Keratinocyte (primary cell): ENCODE measurements at regions not wholly inside any gene's neighbourhood (a gene's known extent, or its start where the extent isn't known, plus 50 kb on each side); places are given as distances from the start of the nearest gene placed in this dataset.
"Not testable (repeated sequence)": the region's sequence is repeated elsewhere in the genome, so short reads cannot be mapped to it uniquely, and the experiment has no call there.

Experiments
- DNase-seq: peaks from one replicate; pipeline ENCODE4 v3.0.0-alpha.2; 2011; ENCODE audit warnings: low read depth, missing footprints, low spot score
- FAIRE-seq: peaks from 2 replicates; lab custom pipeline; 2011; peaks lifted over from hg19 to GRCh38; lab: Jason Lieb, UNC
- H2AFZ ChIP-seq: 2 replicates; pipeline ENCODE4 v1.6.0; 2012; ENCODE audit warnings: low read length, control low read depth, inconsistent platforms; ENCODE audit not compliant: control insufficient read depth
- H3K27ac ChIP-seq: 2 replicates; pipeline ENCODE4 v1.5.1; 2011; ENCODE audit warnings: low read length; ENCODE audit not compliant: control insufficient read depth, insufficient read depth
- H3K27me3 ChIP-seq: 3 replicates; pipeline ENCODE4 v1.6.0; 2011; ENCODE audit warnings: low read length; ENCODE audit not compliant: control insufficient read depth, insufficient read depth; ENCODE audit errors: extremely low read depth
- H3K36me3 ChIP-seq, 2 experiments: 2 replicates in 1 of 2; 3 replicates in 1 of 2; pipeline ENCODE4 v1.5.1; 2011; ENCODE audit warnings: low read length in 2 of 2, mild to moderate bottlenecking in 1 of 2; ENCODE audit not compliant: control insufficient read depth in 2 of 2, insufficient read depth in 2 of 2; ENCODE audit errors: extremely low read depth in 1 of 2
- H3K4me1 ChIP-seq: 3 replicates; pipeline ENCODE4 v1.5.1; 2011; ENCODE audit warnings: low read length; ENCODE audit not compliant: control insufficient read depth, insufficient read depth; ENCODE audit errors: extremely low read depth
- H3K4me2 ChIP-seq: 3 replicates; pipeline ENCODE4 v1.6.0; 2011; ENCODE audit warnings: low read depth, low read length; ENCODE audit not compliant: control insufficient read depth, insufficient read depth; ENCODE audit errors: extremely low read depth
- H3K4me3 ChIP-seq, 3 experiments: fragments of 200-600 bp in 1 of 3; sonication (generic) in 1 of 3; 2 replicates in 2 of 3; 3 replicates in 1 of 3; pipeline ENCODE4 v1.5.1; 2011 to 2016; ENCODE audit warnings: low read length in 3 of 3, mild to moderate bottlenecking in 3 of 3, control low read depth in 2 of 3, inconsistent platforms in 1 of 3, low read depth in 1 of 3, mixed read lengths in 1 of 3, mixed run types in 1 of 3, moderate library complexity in 1 of 3; ENCODE audit not compliant: control insufficient read depth in 2 of 3, insufficient read depth in 2 of 3; ENCODE audit errors: extremely low read depth in 1 of 3
- H3K79me2 ChIP-seq: 2 replicates; pipeline ENCODE4 v1.6.0; 2012; ENCODE audit warnings: low read length; ENCODE audit not compliant: control insufficient read depth, insufficient read depth
- H3K9ac ChIP-seq: 3 replicates; pipeline ENCODE4 v1.6.0; 2011; ENCODE audit warnings: low read length; ENCODE audit not compliant: control insufficient read depth, insufficient read depth; ENCODE audit errors: extremely low read depth
- H3K9me1 ChIP-seq: 3 replicates; pipeline ENCODE4 v1.6.0; 2011; ENCODE audit warnings: low read length; ENCODE audit not compliant: control insufficient read depth, insufficient read depth; ENCODE audit errors: extremely low read depth
- H3K9me3 ChIP-seq: 2 replicates; pipeline ENCODE4 v1.5.1; 2012; ENCODE audit warnings: low read depth, low read length; ENCODE audit not compliant: control insufficient read depth
- H4K20me1 ChIP-seq: 3 replicates; pipeline ENCODE4 v1.6.0; 2011; ENCODE audit warnings: low read length; ENCODE audit not compliant: control insufficient read depth, insufficient read depth; ENCODE audit errors: extremely low read depth
- EZH2 ChIP-seq: IDR thresholded peaks from one replicate; pipeline ENCODE4 v1.6.1; 2012; ENCODE audit warnings: inconsistent platforms, mild to moderate bottlenecking, low read length, moderate library complexity
- dilution Hi-C: fragments of 300-500 bp; cut with MboI; formaldehyde crosslinking; loops from one replicate; pipeline ENCODE4 v1.7.0; 2020; ENCODE audit warnings: low sequenced_read_pairs; ENCODE audit not compliant: extremely low pct_ligation_motif_present
- TF ChIP-seq, protein P1 (sequence below), 3 experiments: IDR thresholded peaks in 1 of 3; conservative IDR thresholded peaks in 1 of 3; optimal IDR thresholded peaks in 1 of 3; 2 replicates in 2 of 3; 3 replicates in 1 of 3; pipeline versions ENCODE3 to v1.5.1; 2011; ENCODE audit warnings: low read length in 3 of 3, mild to moderate bottlenecking in 3 of 3, moderate library complexity in 2 of 3, control low read depth in 1 of 3, inconsistent platforms in 1 of 3; ENCODE audit not compliant: insufficient read depth in 2 of 3; ENCODE audit errors: extremely low read depth in 1 of 3

- Histone ChIP-seq H2AFZ (no peak overlapping the region), H3K9me3 (no peaks in the 10 kb centered on the region), H3K79me2 (no peaks in the 10 kb centered on the region), H3K27me3 (no peaks in the 10 kb centered on the region), H3K9me1 (no peaks in the 10 kb centered on the region), H3K36me3 (no peaks in the 10 kb centered on the region), H3K4me3 (no peak overlapping the region), H4K20me1 (no peaks in the 10 kb centered on the region), H3K4me1 (no peaks in the 10 kb centered on the region), H3K27ac (no peak overlapping the region), H3K9ac (no peak overlapping the region), H3K4me2 (no peak overlapping the region)
- DNase-seq: no peak
- no peak for FAIRE-seq
- dilution Hi-C loops: no loop called here
- TF ChIP-seq, protein P1, sequence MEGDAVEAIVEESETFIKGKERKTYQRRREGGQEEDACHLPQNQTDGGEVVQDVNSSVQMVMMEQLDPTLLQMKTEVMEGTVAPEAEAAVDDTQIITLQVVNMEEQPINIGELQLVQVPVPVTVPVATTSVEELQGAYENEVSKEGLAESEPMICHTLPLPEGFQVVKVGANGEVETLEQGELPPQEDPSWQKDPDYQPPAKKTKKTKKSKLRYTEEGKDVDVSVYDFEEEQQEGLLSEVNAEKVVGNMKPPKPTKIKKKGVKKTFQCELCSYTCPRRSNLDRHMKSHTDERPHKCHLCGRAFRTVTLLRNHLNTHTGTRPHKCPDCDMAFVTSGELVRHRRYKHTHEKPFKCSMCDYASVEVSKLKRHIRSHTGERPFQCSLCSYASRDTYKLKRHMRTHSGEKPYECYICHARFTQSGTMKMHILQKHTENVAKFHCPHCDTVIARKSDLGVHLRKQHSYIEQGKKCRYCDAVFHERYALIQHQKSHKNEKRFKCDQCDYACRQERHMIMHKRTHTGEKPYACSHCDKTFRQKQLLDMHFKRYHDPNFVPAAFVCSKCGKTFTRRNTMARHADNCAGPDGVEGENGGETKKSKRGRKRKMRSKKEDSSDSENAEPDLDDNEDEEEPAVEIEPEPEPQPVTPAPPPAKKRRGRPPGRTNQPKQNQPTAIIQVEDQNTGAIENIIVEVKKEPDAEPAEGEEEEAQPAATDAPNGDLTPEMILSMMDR (optimal IDR thresholded peaks at IDR 0.05 in 1 of 3, IDR thresholded peaks at IDR 0.05 in 1 of 3, conservative IDR thresholded peaks at IDR 0.05 in 1 of 3; ENCODE audit: extremely low read depth in 1 of 3, insufficient read depth in 2 of 3, low read length in 3 of 3): no peak
- no peak for TF ChIP-seq EZH2
Measured at GRCh38 chr10:78443900-78444571, 410.4 kb downstream of the RPS24 start.

- H3K4me2 ChIP-seq, H3K9me3 ChIP-seq, H3K9ac ChIP-seq, H3K36me3 ChIP-seq, H3K79me2 ChIP-seq, FAIRE-seq, H2AFZ ChIP-seq, H3K9me1 ChIP-seq, H3K27ac ChIP-seq, H3K4me3 ChIP-seq, H4K20me1 ChIP-seq, H3K27me3 ChIP-seq, H3K4me1 ChIP-seq, dilution Hi-C loops, DNase-seq: not testable (repeated sequence)
Measured at GRCh38 chr10:78444741-78445140, 411.1 kb downstream of the RPS24 start.

GRCh38 chr10:78445308-78445707, 411.6 kb downstream of the RPS24 start:
- Histone ChIP-seq H2AFZ (no peak overlapping the region), H3K27ac (no peak overlapping the region), H3K27me3 (no peaks in the 10 kb centered on the region), H3K9me1 (no peaks in the 10 kb centered on the region), H3K79me2 (no peaks in the 10 kb centered on the region), H3K4me1 (no peaks in the 10 kb centered on the region), H3K36me3 (no peaks in the 10 kb centered on the region), H3K4me3 (no peak overlapping the region), H3K9ac (no peak overlapping the region), H3K9me3 (no peaks in the 10 kb centered on the region), H3K4me2 (no peak overlapping the region), H4K20me1 (no peaks in the 10 kb centered on the region)
- TF ChIP-seq, protein P1 (optimal IDR thresholded peaks at IDR 0.05 in 1 of 3, IDR thresholded peaks at IDR 0.05 in 1 of 3, conservative IDR thresholded peaks at IDR 0.05 in 1 of 3; ENCODE audit: extremely low read depth in 1 of 3, insufficient read depth in 2 of 3, low read length in 3 of 3): no peak
- no peak for TF ChIP-seq EZH2
- no peak for FAIRE-seq
- dilution Hi-C loops: no loop called here
- DNase-seq: no peak
